OCI-LY3 (cell line): ENCODE measurements at regions not wholly inside any gene's neighbourhood (a gene's known extent, or its start where the extent isn't known, plus 50 kb on each side); places are given as distances from the start of the nearest gene placed in this dataset.

Experiments used
- H2AFZ ChIP-seq: fragments of 200-600, 300-600 bp; shearing (Covaris generic); 2 replicates; pipeline ENCODE4 v1.6.0; 2014; ENCODE audit warnings: antibody characterized with exemption, low read depth, low read length
- H3K27ac ChIP-seq: fragments of 200-600, 300-600 bp; sonication (generic); 2 replicates; pipeline ENCODE4 v1.5.1; 2014; ENCODE audit warnings: mild to moderate bottlenecking, low read length, moderate library complexity, mixed read lengths
- H3K27me3 ChIP-seq: fragments of 200-600, 300-600 bp; sonication (generic); 2 replicates; pipeline ENCODE4 v1.6.1; 2014; ENCODE audit warnings: low read depth, low read length, mixed read lengths
- H3K36me3 ChIP-seq: fragments of 200-600, 300-600 bp; sonication (generic); replicated peaks from 2 replicates; pipeline ENCODE3; 2014; ENCODE audit warnings: low read depth, low read length, mixed read lengths
- H3K4me1 ChIP-seq: fragments of 300-600, 200-600 bp; sonication (generic); 2 replicates; pipeline ENCODE4 v1.6.1; 2014; ENCODE audit warnings: low read length, mixed read lengths
- H3K4me2 ChIP-seq: fragments of 200-600, 300-600 bp; sonication (generic); 2 replicates; pipeline ENCODE4 v1.6.1; 2014; ENCODE audit warnings: low read length, mixed read lengths
- H3K4me3 ChIP-seq: fragments of 300-600, 200-600 bp; sonication (generic); 2 replicates; pipeline ENCODE4 v1.5.1; 2014; ENCODE audit warnings: antibody characterized with exemption, mild to moderate bottlenecking, low read length, moderate library complexity
- H3K79me2 ChIP-seq: fragments of 300-600, 200-600 bp; shearing (Covaris generic); 2 replicates; pipeline ENCODE4 v1.6.1; 2014; ENCODE audit warnings: mild to moderate bottlenecking, low read length, mixed read lengths
- H3K9ac ChIP-seq: fragments of 300-600, 200-600 bp; shearing (Covaris generic); 2 replicates; pipeline ENCODE4 v1.6.0; 2014; ENCODE audit warnings: mild to moderate bottlenecking, low read length, moderate library complexity
- H3K9me3 ChIP-seq: fragments of 200-600, 300-600 bp; shearing (Covaris generic); 2 replicates; pipeline ENCODE4 v1.6.1; 2014; ENCODE audit warnings: low read length, mixed read lengths; ENCODE audit not compliant: insufficient read depth
- H4K20me1 ChIP-seq: fragments of 200-600, 300-600 bp; sonication (generic); 2 replicates; pipeline ENCODE4 v1.6.1; 2016; ENCODE audit warnings: low read length, mixed read lengths; ENCODE audit not compliant: insufficient read depth
- EZH2phosphoT487 ChIP-seq: fragments of 200-600 bp; shearing (Covaris generic); IDR thresholded peaks from 2 replicates; pipeline ENCODE4 v1.6.1; 2018; ENCODE audit warnings: antibody characterized with exemption, mixed run types, low read depth
- TF ChIP-seq, protein P1 (sequence below): fragments of 200-600, 300-600 bp; sonication (generic); IDR thresholded peaks from 2 replicates; pipeline ENCODE4 v1.5.1; 2014; ENCODE audit warnings: antibody characterized with exemption, low read length, low read depth

DNA sequence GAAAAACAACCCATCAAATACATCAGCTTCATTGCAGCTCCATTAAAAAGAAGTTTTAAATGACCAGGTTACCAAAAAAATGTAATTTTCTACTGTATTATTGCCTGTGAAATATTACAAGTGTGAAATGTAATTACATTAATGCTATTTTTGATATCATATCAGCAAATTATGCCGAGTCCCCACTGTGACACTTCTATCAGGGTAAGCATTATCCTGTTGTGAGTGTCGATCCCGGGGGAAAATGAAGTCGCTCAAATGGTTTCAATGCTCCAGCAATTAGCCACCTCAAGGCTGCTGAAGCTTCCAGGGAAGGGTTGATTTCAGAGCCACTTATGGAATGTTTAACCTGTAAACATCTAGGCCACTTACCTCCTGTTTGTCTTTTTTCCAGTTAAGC lies 70.4 kb downstream of the RCN1 start:
- Histone ChIP-seq H3K4me3 (no peak overlapping the region), H3K27me3 (peaks cover 9% of the 10 kb centered on the region; the same call in 1 of the 2 replicates), H3K9ac (no peak overlapping the region), H3K79me2 (no peaks in the 10 kb centered on the region), H2AFZ (no peak overlapping the region), H4K20me1 (no peaks in the 10 kb centered on the region), H3K4me1 (no peaks in the 10 kb centered on the region), H3K9me3 (no peaks in the 10 kb centered on the region), H3K36me3 (no peaks in the 10 kb centered on the region), H3K4me2 (no peak overlapping the region), H3K27ac (no peak overlapping the region)
- TF ChIP-seq, protein P1, sequence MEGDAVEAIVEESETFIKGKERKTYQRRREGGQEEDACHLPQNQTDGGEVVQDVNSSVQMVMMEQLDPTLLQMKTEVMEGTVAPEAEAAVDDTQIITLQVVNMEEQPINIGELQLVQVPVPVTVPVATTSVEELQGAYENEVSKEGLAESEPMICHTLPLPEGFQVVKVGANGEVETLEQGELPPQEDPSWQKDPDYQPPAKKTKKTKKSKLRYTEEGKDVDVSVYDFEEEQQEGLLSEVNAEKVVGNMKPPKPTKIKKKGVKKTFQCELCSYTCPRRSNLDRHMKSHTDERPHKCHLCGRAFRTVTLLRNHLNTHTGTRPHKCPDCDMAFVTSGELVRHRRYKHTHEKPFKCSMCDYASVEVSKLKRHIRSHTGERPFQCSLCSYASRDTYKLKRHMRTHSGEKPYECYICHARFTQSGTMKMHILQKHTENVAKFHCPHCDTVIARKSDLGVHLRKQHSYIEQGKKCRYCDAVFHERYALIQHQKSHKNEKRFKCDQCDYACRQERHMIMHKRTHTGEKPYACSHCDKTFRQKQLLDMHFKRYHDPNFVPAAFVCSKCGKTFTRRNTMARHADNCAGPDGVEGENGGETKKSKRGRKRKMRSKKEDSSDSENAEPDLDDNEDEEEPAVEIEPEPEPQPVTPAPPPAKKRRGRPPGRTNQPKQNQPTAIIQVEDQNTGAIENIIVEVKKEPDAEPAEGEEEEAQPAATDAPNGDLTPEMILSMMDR = no peak
- TF ChIP-seq EZH2phosphoT487 = no peak

DNA sequence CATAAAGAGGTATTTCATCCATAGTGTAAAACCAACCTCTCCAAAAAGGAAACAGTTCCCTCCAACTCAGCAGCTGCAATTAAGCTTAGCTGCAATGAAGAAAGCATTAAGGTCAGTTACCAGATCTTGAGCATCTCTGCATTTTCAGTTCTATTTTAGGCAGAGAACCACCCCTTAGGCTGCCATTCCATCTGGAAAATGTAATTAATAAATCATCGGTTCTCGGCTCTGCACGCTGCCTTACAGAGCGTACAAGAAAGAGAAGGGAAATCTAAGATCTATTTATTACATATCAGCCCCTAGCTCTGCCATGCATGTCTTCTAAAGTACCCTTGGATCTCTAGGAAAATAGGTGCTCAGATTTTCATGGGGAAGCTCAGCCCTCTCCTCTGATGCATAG lies 71.5 kb downstream of the RCN1 start:
- H3K27me3 ChIP-seq = peaks cover 9% of the 10 kb centered on the region; the same call in 1 of the 2 replicates
- H3K9me3 ChIP-seq = no peaks in the 10 kb centered on the region
- H3K4me1 ChIP-seq = no peaks in the 10 kb centered on the region
- no peak overlapping the region for H3K27ac ChIP-seq
- H3K4me3 ChIP-seq = no peak overlapping the region
- H4K20me1 ChIP-seq = no peaks in the 10 kb centered on the region
- H3K4me2 ChIP-seq = no peak overlapping the region
- H2AFZ ChIP-seq = no peak overlapping the region
- no peaks in the 10 kb centered on the region for H3K36me3 ChIP-seq
- no peaks in the 10 kb centered on the region for H3K79me2 ChIP-seq
- H3K9ac ChIP-seq = no peak overlapping the region
- no peak for TF ChIP-seq EZH2phosphoT487
- TF ChIP-seq, protein P1 = no peak

DNA sequence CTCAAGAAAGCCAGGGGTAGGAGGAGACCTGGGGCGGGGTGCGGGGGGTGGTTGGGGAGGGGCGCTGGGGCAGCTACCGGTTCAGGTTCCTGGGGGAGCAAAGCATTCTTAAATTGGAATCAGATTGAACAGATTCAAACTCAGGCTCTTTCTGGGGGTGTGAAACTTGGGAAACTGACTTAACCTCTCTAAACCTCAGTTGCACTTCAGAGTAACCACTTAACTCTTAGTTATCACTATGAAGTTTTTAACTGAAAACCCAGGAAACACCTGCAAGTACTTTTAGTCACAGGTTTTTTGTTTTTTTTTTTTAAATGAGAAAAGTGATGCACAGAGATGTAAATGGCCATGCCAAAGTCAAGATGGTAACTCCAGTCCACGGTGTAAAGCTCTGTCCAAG lies 72.0 kb downstream of the RCN1 start:
- no peaks in the 10 kb centered on the region for H3K79me2 ChIP-seq
- TF ChIP-seq EZH2phosphoT487 = no peak
- TF ChIP-seq, protein P1 = no peak
- no peak overlapping the region for H3K4me3 ChIP-seq
- peaks cover 9% of the 10 kb centered on the region; the same call in 1 of the 2 replicates for H3K27me3 ChIP-seq
- no peak overlapping the region for H3K9ac ChIP-seq
- no peak overlapping the region for H3K27ac ChIP-seq
- no peaks in the 10 kb centered on the region for H3K4me1 ChIP-seq
- H3K9me3 ChIP-seq = no peaks in the 10 kb centered on the region
- no peaks in the 10 kb centered on the region for H4K20me1 ChIP-seq
- no peak overlapping the region for H2AFZ ChIP-seq
- H3K4me2 ChIP-seq = no peak overlapping the region
- no peaks in the 10 kb centered on the region for H3K36me3 ChIP-seq

DNA sequence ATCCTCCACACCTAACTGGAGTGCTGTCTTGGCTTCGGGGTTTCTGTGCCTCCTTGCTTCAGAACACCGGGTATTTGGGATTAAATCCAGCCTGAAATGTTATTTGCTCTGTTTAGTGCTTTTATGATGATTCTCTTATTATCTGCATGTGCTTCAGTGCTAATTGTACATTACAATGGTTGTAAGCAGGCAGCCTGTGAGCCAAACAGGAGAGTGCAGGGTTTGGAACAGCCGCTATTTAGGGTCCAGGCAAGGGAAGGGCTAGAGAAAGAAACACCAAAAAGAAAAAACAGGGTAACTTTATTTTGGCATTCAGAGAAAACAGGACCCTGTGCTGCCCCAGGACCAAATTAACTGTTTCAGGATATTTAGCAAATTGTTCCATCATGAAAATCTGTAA lies 72.7 kb downstream of the RCN1 start:
- Histone ChIP-seq H3K9ac (no peak overlapping the region), H3K4me3 (no peak overlapping the region), H3K4me2 (no peak overlapping the region), H3K27ac (no peak overlapping the region), H3K36me3 (no peaks in the 10 kb centered on the region), H3K79me2 (no peaks in the 10 kb centered on the region), H3K9me3 (no peaks in the 10 kb centered on the region), H3K27me3 (peaks cover 9% of the 10 kb centered on the region; the same call in 1 of the 2 replicates), H3K4me1 (no peaks in the 10 kb centered on the region), H2AFZ (no peak overlapping the region), H4K20me1 (no peaks in the 10 kb centered on the region)
- TF ChIP-seq, protein P1 = no peak
- no peak for TF ChIP-seq EZH2phosphoT487
